Posterior cingulate gyrus (tissue), 11 donors: ENCODE measurements at regions not wholly inside any gene's neighbourhood (a gene's known extent, or its start where the extent isn't known, plus 50 kb on each side); places are given as distances from the start of the nearest gene placed in this dataset.
"Not testable (repeated sequence)": the region's sequence is repeated elsewhere in the genome, so short reads cannot be mapped to it uniquely, and the experiment has no call there.

ENCODE experiments used
- DNase-seq, 10 donors: peaks; one replicate each; pipeline versions ENCODE4 v3.0.0 to v3.0.0-alpha.2; 2020 to 2021; ENCODE audit warnings: mixed read lengths in 3 of 10
- intact Hi-C: fragments of 100-400 bp; cut with DNase I; formaldehyde crosslinking; loops from one replicate; pipeline ENCODE4 v1.15.1; 2023

DNA sequence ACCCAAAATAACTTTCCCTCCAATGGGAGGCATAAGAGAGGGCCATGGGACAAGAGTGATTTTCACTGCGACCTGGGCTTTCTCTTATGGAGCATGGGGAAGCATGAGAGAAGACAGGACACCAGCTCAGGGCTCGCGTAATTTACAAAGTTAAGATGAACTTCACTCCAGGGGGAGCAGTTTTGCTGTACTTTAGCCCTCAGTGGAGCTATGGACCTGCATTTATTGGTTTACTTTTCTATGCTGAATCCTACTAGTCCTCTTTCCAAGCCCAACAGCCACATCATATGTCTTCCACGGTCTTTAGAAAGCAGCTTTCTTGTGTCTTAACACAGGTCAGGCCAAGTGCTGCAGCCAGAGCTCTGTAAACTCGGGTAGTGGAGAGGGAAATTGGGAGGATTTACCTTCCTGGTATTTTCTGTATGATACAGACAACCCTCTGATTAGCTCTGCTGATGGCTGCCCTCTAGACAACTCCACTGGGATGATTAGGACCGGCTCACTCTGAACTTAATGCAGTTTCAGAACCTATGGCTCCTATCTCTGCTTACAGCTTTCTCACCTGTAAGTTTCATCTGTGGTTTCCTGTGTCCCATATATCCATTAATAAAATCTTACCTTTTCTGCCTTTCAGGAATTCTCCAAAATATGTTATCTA lies 581.0 kb upstream of the RORB start:
- DNase-seq: no peak
- intact Hi-C loops: no loop called here

DNA sequence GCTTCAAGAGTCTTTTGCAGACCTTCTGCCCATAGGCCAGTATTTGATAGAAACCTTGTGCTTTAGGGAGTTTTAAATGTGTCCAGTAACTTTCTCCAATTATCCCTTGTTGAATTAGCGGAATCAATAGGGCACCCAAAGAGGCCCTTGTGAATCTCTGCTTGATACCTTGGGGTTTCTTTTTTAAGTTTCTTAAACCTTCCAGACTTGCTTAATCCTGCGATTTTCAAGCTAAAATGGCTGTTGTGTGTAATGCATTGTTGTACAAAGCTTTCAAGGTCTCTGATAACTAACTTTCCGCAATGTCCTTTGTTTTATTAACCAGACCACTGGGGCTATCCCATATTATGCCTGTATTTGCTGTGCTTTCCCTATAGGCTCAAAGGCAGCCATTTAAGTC lies 577.4 kb upstream of the RORB start:
- intact Hi-C loops: no loop called here
- no peak for DNase-seq

DNA sequence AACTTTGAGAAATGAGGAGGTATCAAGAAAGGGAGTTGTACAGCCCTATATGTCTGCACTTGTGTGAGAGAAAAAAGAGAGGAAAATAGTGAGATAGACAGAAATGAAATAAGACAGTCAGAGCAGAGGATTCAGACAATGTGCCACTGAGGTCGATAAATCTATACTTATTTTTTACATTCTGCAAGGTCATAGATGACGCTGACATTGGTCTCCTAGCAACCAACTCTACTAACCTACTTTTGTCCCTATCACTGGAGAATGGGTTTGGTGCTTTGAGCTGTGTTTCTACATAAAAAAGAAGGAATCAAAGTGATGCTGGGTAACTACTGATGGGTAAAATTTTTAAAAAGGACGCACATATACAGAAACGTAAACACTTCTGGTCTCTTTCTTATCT lies 573.3 kb upstream of the RORB start:
- no peak for DNase-seq
- intact Hi-C loops: no loop called here

DNA sequence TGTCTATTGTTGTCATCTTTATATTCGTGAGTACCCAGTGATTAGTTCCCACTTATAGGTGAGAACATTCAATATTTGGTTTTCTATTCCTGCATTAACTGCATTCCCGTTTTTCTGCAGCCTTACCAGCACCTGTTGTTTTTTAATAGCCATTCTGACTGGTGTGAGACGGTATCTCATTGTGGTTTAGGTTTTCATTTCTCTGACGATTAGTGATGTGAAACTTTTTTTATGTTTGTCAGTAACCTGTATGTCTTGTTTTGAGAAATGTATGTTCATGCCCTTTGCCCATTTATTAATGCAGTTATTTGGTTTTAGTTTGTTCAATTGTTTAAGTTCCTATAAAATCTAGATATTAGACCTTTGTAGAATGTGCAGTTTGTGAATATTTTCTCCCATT lies 546.0 kb upstream of the RORB start:
- no peak for DNase-seq
- intact Hi-C loops: no loop called here

DNA sequence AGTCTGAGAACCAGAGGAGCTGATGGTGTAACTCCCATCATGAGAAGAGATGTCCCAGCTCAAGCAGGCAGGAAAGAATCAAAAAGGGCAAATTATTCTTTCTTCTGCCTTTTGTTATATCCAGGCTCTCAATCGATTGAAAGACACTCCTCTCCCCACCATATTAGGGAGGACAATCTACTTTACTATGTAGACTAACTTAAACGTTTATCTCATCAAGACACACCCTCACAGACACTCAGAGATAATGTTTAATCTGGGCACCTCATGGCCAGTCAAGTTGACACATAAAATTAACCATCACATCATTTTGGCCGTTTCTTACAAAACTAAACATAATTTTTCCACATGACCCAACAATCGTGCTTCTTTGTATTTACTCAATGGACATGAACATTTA lies 534.3 kb upstream of the RORB start:
- no peak for DNase-seq
- intact Hi-C loops: no loop called here

DNA sequence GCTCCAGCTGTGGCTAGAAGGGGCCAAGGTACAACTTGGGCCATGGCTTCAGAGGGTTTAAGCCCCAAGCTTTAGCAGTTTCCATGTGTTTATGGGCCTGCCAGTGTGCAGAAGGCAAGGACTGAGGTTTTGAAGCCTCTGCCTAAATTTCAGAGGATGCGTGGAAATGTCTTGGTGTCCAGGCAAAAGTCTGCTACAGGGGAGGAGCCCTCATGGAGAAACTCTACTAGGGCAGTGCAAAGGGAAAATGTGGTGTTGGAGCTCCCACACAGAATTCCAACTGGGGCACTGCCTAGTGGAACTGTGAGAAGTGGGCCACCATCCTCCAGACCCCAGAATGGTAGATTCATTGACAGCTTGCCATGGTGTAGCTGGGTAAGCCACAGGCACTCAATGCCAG lies 527.2 kb upstream of the RORB start:
- intact Hi-C loops: no loop called here
- no peak for DNase-seq

DNA sequence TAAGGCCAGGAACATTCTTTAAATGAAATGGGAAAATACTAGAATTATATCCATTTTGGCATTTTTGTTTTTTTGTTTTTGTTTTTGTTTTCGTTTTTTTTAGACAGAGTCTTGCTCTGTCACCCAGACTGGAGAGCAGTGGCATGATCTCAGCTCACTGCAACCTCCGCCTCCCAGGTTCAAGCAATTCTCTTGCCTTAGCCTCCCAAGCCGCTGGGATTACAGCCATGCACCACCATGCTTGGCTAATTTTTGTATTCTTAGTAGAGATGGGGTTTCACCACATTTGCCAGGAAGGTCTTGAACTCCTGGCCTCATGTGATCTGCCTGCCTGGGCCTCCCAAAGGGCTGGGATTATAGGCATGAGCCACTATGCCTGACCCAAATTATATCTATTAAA lies 520.7 kb upstream of the RORB start:
- intact Hi-C loops, DNase-seq: not testable (repeated sequence)

DNA sequence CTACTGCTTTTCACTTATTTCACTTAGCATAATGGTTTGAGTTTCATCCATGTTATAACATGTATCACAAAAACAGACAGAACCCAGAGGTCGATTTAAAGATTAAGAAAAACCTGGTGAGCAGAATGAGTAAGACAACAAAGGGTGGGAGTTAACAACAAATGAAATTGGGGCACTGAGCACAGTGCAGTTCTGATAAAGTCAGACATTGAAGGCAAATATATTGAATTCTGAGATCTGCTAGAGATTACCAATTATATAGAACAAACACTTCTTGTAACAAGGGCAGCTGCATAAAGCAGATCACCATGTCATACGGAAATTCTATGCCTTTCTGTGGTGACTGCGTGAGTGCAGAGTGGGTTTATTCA lies 517.3 kb upstream of the RORB start:
- intact Hi-C loops: no loop called here
- DNase-seq: no peak

DNA sequence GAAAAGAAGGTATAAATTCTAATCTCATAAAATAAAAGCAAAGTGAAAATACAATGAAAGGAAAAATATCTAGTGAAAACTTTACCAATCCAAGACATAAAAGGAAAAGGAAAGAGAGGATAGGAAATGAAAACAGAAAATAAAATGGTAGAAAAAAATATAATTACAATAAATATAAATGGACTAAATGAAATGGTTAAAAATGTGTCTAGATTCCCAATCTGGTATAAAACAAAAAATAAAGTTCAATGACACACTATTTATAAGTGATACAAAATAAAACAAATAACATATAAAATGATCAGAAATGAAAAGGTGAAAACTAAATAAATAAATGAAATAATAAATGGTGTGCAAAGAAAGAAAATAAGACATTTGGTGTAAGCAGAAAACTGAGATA lies 516.4 kb upstream of the RORB start:
- no peak for DNase-seq
- intact Hi-C loops: no loop called here

DNA sequence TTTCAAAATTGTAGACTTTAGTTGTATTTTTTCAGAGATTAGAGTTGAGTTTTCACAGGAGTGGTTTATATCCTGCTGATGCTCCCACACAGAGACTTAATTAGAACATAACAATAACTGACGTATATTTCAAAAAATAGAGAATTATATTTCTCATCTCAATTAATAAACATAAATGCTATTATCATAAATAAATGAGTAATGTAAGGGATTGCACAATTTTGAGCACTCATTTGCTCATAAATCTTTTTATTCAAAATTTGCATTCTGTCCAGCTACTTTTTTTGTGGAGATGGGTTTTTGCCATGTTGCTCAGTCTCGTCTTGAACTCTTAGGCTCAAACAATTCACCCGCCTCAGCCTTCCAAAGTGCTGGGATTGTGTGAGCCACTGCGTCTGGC lies 515.7 kb upstream of the RORB start:
- no peak for DNase-seq
- intact Hi-C loops: no loop called here

DNA sequence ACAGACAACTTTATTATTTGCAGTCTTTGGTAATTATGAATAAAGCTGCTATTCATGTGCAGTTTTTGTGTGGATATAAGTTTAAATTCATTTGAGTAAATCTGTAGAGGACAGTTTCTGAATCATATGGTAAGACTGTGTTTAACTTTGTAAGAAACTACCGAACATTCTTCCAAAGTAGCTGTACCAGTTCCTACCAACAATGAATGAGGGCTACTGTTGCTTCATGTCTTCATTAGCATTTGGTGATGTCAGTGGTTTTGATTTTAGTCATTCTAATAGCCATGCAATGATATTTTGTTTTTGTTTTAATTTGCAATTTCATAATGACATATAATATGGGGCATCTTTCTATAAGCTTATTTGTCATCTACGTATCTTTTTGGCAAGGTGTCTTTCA lies 501.3 kb upstream of the RORB start:
- no peak for DNase-seq
- intact Hi-C loops: no loop called here

DNA sequence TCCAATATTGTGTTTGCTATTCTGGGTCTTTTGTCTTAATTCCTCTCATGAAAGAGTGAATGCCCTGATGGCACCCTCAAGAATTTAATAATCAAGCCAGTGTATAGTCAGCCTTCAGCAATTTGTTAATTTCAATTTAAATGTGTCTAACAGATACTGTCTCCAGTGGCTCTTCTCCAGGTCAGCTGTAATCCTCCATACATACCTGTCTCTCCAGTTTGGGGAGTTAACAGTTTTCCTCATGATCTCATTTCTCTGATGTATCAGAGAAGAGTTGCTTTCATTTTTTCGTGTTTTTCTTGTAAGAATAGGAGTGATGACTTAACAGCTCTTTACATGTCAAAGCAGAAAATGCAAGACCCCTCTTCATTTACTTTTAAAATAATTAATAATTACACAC lies 500.3 kb upstream of the RORB start:
- DNase-seq: no peak
- intact Hi-C loops: no loop called here

DNA sequence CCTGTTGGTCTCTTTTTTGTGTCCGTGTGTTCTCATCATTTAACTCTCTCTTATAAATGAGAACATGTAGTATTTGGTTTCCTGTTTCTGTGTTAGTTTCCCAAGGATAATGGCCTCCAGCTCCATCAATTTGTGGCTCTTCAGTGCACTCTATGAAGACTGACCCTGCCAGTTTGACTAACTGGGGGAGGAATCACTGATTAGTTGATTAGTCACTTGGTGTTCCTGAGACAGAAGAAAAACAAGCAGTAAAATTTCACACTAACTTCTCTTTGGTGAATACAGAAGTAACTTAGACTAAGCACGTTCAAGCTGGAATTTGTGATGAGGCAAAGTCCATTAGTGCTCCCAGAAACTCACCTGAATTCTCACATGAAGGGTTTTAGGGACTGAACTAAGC lies 495.8 kb upstream of the RORB start:
- intact Hi-C loops: no loop called here

DNA sequence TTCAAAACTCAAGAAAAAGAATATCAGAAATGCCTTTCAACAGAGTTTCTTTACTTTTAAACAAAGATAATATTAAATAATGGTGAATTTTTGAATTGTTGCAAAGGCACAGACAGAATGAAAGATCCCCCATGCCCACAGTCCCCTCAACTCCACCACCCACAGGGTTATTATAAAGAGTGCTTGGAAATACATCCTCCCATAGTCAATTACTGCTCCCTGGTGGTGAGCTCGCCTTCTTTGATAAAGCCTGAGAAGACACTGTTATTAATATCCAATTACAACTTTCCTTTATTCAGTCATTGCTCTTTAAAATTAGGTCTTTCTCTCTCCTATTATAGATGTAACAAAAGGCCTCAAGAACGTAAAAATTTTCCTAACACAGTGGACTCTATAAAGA lies 490.2 kb upstream of the RORB start:
- intact Hi-C loops: no loop called here
- no peak for DNase-seq

More for the DNA sequence above, 495.8 kb upstream of the RORB start:
- DNase-seq: no peak

DNA sequence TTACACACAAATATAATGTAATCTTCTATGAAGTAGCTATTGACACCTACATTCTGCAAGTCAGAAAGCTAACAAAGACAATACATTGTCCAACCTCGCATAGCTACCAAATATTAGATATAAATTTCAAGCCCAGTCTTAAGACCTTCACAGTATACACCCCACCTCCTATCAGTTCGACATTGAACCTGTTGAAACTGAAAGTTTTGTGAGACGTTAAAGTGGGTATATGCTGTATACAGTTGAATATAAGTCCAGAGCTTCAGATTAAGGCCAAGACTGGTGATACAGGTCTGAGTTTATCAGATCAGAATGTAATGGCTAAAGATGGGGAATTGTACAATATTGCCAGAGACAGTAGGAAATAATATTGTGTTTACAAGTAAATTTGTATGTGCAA lies 489.3 kb upstream of the RORB start:
- intact Hi-C loops: no loop called here

DNA sequence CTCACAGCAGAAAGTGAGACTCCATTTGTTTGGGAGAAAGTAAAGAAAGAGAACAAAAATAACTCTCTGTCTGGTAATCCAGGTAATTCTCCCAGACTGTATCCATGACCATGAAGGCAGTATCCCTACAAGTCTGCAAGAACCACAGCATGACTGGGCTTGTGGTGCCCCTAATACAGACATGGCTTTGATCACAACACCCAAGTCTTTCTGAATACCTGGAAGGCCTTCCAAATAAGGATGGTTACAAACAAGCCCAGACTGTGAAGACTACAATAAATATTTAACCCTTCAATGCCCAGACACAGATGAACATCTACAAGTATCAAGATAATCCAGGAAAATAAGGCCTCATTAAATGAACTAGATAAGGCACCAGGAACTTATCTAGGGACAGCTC lies 481.1 kb upstream of the RORB start:
- intact Hi-C loops: no loop called here
- DNase-seq: no peak

More for the DNA sequence above, 489.3 kb upstream of the RORB start:
- DNase-seq: no peak

DNA sequence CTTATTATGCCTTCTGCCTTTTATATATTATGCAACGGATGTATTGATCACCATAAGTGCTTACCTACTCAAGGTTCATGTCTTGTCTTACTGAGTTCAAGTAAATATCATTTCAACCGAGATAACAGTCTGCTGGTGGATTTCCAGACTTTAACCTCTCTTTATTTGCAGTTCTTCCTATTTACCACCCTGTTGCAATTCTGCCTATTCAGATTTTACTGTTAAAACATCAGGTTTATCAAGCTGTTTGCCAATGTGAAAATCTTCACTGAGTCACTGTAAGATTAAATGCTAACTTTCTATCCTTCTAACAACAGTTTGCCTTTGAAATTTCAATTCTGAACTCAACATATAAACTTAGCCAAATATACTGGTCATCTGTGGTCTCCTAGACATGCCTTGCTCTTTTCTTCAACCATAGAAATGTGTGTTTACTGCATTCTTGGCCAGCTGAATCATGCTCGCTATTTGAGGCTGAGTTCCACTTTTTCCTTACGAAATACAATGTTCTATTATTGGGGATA lies 471.7 kb upstream of the RORB start:
- intact Hi-C loops: no loop called here
- no peak for DNase-seq

DNA sequence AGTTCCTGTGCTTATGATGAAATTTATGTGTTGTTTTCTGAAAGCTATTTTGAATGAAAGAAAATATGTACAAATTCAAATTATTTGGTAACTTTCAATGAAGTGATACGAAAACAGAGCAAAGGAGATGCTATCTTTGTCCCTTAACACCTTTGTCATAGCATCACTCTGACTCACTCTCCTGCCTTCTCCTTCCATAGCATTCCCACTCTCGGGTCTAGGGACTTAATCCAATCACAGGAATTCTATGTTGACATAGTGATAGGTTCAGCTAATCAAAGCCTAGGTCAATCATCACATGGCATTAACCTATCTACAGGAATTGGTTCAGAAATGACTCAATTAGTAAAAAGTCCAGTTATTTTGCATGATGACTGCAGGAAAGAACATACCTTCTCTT lies 464.7 kb upstream of the RORB start:
- no peak for DNase-seq
- intact Hi-C loops: no loop called here

DNA sequence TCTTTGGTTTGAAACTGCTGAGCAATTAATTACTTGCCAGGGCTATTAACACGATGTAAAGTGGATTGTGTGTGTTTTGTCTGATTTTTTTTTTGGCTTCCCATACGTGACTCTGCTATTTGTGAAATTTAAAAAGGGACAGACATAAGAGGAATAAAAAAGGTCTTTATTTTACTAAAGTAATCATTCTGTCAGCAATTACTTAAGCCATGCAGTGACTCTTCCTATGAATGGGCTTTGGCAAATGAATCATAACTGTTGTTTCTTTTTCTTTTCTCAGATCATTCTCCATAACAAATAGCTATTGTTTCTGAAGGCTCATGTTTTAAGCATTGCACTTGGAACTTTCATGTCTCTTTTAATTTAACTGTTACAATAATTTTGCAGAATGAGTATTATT lies 461.3 kb upstream of the RORB start:
- intact Hi-C loops: no loop called here
- no peak for DNase-seq

DNA sequence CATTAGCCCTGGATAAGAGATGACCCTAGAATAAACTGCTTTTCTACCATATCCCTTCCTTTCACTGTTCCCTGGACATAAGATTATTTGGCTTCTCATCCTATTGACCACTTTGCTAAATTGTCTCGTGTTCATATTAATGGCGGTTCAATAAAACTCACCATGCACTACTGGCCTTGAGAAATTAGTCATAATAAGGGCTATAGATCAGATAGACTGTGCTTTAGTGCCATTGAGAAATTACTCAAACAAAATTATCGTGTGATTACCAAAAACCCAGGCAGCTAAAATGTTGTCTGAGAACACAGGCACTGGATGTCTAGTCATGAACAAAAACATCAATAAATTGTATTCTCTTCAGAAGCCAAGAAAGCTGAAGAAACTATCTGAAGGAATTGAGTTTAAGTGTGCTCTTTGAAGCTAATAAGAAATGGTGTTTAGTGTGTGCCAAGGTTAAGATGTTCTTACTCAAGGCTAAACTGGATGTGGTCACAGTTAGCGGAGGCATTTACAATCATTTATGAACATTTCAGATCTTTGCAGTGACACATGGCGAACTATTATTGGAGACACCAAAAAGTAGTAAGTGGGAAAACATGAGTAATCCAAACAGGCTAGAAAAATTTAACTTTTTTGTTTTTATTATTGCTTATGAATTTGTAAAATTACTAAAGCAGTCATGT lies 460.4 kb upstream of the RORB start:
- intact Hi-C loops: no loop called here
- DNase-seq: no peak

DNA sequence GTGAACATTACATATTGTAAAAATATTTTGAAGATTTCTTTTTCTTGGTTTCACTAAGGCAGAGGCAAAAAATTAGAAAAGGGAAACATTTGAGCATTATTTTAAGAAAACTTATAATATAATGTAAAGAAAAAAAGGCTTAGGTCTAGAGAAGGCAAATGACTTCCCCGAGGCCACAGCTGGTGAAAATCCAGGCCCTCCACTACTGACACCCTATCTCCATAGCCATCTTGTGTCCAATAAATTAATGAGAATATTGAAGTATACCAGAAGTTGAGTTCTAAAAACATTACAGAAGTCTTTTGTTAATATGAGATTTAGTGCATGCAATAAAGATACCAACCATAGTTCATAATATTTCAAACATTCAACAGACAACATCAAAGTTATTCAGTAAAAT lies 459.9 kb upstream of the RORB start:
- no peak for DNase-seq
- intact Hi-C loops: no loop called here

DNA sequence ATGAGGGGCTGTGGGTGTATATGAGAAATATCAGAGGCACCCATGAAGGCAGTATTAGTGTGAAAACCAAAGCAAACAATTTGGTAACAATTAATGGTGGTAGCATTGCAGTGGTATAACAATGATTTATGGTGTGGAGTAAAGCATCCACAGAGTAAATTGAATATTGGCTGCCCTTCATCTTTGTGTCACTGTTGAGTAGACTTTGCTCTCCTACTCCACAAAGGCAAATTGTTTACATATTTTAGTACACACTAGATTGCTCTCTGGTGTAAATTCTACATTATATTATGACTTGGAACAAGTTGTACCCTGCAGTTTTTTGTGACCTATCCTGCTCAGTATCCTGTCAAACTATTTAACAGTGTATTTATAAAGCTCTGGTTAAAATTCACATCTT lies 455.5 kb upstream of the RORB start:
- no peak for DNase-seq
- intact Hi-C loops: no loop called here

DNA sequence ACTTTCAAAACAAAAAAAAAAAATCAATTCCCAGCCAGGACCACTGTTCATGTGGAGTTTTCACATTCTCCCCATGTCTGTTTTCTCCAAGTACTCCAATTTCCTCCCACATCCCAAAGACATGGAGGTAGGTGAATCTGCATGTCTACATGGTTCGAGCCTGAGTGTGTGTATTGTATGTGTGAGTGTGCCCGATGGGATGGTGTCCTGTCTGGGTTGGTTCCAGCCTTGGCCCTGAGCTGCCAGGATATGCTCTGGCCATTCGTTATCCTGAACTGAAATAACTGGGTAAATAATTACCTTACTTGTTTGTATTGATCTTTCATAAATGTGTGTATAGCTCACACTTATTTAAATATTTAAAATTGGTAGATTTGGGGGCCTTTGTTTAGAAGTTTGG lies 452.3 kb upstream of the RORB start:
- no peak for DNase-seq
- intact Hi-C loops: no loop called here
